Esophagus squamous epithelium (tissue), 5 donors: ENCODE measurements at regions not wholly inside any gene's neighbourhood (a gene's known extent, or its start where the extent isn't known, plus 50 kb on each side); places are given as distances from the start of the nearest gene placed in this dataset.
A peak's percentile ranks its signal among the peaks of the same experiment; 100 is the strongest.
"Not testable (repeated sequence)": the region's sequence is repeated elsewhere in the genome, so short reads cannot be mapped to it uniquely, and the experiment has no call there.

Experiments used
- DNase-seq: peaks from one replicate; lab custom pipeline; 2025; lab: John Stamatoyannopoulos, UW
- H3K27ac ChIP-seq, 4 donors: fragments of 200-600 bp; sonication (generic); one replicate each; pipeline ENCODE4 v1.5.1; 2016 to 2019; ENCODE audit warnings: mild to moderate bottlenecking in 1 of 4
- H3K27me3 ChIP-seq, 4 donors: fragments of 200-600 bp; sonication (generic); 1 replicate in 3 of 4; 2 replicates in 1 of 4; pipeline versions ENCODE4 v1.5.1 to v1.6.0; 2017 to 2021; ENCODE audit warnings: antibody characterized with exemption in 1 of 4
- H3K36me3 ChIP-seq, 3 donors: fragments of 200-600 bp; sonication (generic); one replicate each; pipeline ENCODE4 v1.5.1; 2016 to 2019
- H3K4me1 ChIP-seq, 3 donors: fragments of 200-600 bp; sonication (generic); one replicate each; pipeline ENCODE4 v1.5.1; 2017 to 2019
- H3K4me3 ChIP-seq, 4 donors: fragments of 200-600 bp; sonication (generic); 1 replicate in 3 of 4; 2 replicates in 1 of 4; pipeline ENCODE4 v1.5.1; 2016 to 2019; ENCODE audit warnings: mild to moderate bottlenecking in 2 of 4, moderate library complexity in 1 of 4
- H3K9me3 ChIP-seq, 3 donors: fragments of 200-600 bp; sonication (generic); one replicate each; pipeline ENCODE4 v1.5.1; 2016 to 2019
- CTCF ChIP-seq, 6 experiments: fragments of 450-650 bp in 4 of 6; fragments of 200-600 bp in 2 of 6; sonication (generic) in 2 of 6; IDR thresholded peaks; one replicate each; pipeline ENCODE4 v1.5.1; 2016 to 2019; ENCODE audit warnings: antibody characterized with exemption in 6 of 6, mild to moderate bottlenecking in 4 of 6, moderate library complexity in 4 of 6
- POLR2A ChIP-seq, 4 donors: fragments of 450-650 bp; IDR thresholded peaks; one replicate each; pipeline ENCODE4 v1.6.1; 2017; ENCODE audit warnings: antibody characterized with exemption in 4 of 4, mild to moderate bottlenecking in 4 of 4, moderate library complexity in 3 of 4
- WGBS, 2 donors: methylation state at CpG; one replicate each; pipeline ENCODE4 v1.1.5; 2018; 5-methylcytosine and 5-hydroxymethylcytosine counted together
- intact Hi-C: fragments of 100-400 bp; cut with DNase I; formaldehyde crosslinking; loops from one replicate; pipeline ENCODE4 v1.15.0; 2022
- donor health status: DM: yes; HTN: yes; CAD: no.

- Histone ChIP-seq H3K27me3 (no peaks in the 10 kb centered on the region), H3K27ac (no peak overlapping the region), H3K4me3 (no peak overlapping the region), H3K4me1 (no peaks in the 10 kb centered on the region), H3K36me3 (no peaks in the 10 kb centered on the region), H3K9me3 (no peaks in the 10 kb centered on the region)
- DNase-seq: no peak
- TF ChIP-seq POLR2A (IDR thresholded peaks at IDR 0.05): no peak
- no peak for TF ChIP-seq CTCF (IDR thresholded peaks at IDR 0.05)
- intact Hi-C loops: no loop called here
- WGBS, 2 donors: 62 to 65% methylated on average over 2 of the region's 2 CpGs
These were observed 236.4 kb downstream of the LRRC70 start for GRCh38 chr5:62814991-62815390.

- Histone ChIP-seq H3K36me3 (no peaks in the 10 kb centered on the region), H3K4me1 (no peaks in the 10 kb centered on the region), H3K27ac (no peak overlapping the region), H3K27me3 (no peaks in the 10 kb centered on the region), H3K4me3 (no peak overlapping the region), H3K9me3 (no peaks in the 10 kb centered on the region)
- DNase-seq: no peak
- WGBS, 2 donors: 39 to 43% methylated on average over 6 of the region's 6 CpGs
- intact Hi-C loops: no loop called here
- no peak for TF ChIP-seq CTCF (IDR thresholded peaks at IDR 0.05)
- no peak for TF ChIP-seq POLR2A (IDR thresholded peaks at IDR 0.05)
These were observed 234.1 kb downstream of the LRRC70 start for GRCh38 chr5:62812621-62813255.

- H3K9me3 ChIP-seq, H3K27me3 ChIP-seq, intact Hi-C loops, DNase-seq, H3K36me3 ChIP-seq, H3K4me1 ChIP-seq, H3K27ac ChIP-seq: not testable (repeated sequence)
- WGBS, 2 donors: 49 to 82% methylated on average over 7 to 11 of the region's 13 CpGs
- peak overlapping the region in 2 of 4 donors; percentile 23 to 30 for H3K4me3 ChIP-seq
These were observed 226.2 kb downstream of the LRRC70 start for GRCh38 chr5:62804819-62805218.

- Histone ChIP-seq H3K27me3 (no peaks in the 10 kb centered on the region), H3K4me1 (no peaks in the 10 kb centered on the region), H3K36me3 (no peaks in the 10 kb centered on the region), H3K9me3 (peaks cover 0 to 14% (median 0%) of the 10 kb centered on the region in 3 donors), H3K4me3 (no peak overlapping the region), H3K27ac (no peak overlapping the region)
- TF ChIP-seq CTCF (IDR thresholded peaks at IDR 0.05) (no peak), POLR2A (IDR thresholded peaks at IDR 0.05) (no peak)
- no peak for DNase-seq
- intact Hi-C loops: no loop called here
These were observed 217.3 kb downstream of the LRRC70 start for GRCh38 chr5:62795926-62796325.

- Histone ChIP-seq H3K4me1 (no peaks in the 10 kb centered on the region), H3K4me3 (no peak overlapping the region), H3K9me3 (peaks cover 0 to 14% (median 0%) of the 10 kb centered on the region in 3 donors), H3K27me3 (no peaks in the 10 kb centered on the region), H3K27ac (no peak overlapping the region), H3K36me3 (no peaks in the 10 kb centered on the region)
- no peak for DNase-seq
- intact Hi-C loops: no loop called here
- TF ChIP-seq CTCF (IDR thresholded peaks at IDR 0.05) (no peak), POLR2A (IDR thresholded peaks at IDR 0.05) (no peak)
- WGBS, 2 donors: 46 to 65% methylated on average over 4 of the region's 4 CpGs
These were observed 215.8 kb downstream of the LRRC70 start for GRCh38 chr5:62794456-62794855.

- 43 to 44% methylated on average over 2 of the region's 2 CpGs for WGBS, 2 donors
- no peaks in the 10 kb centered on the region for H3K27me3 ChIP-seq
- TF ChIP-seq CTCF (IDR thresholded peaks at IDR 0.05) (no peak), POLR2A (IDR thresholded peaks at IDR 0.05) (no peak)
- H3K4me1 ChIP-seq: no peaks in the 10 kb centered on the region
- no peak for DNase-seq
- H3K9me3 ChIP-seq: no peaks in the 10 kb centered on the region
- H3K27ac ChIP-seq: no peak overlapping the region
- intact Hi-C loops: no loop called here
- H3K36me3 ChIP-seq: no peaks in the 10 kb centered on the region
- no peak overlapping the region for H3K4me3 ChIP-seq
These were observed 212.4 kb downstream of the LRRC70 start for GRCh38 chr5:62791059-62791458.
